ENCODE measurements at regions not wholly inside any gene's neighbourhood (a gene's known extent, or its start where the extent isn't known, plus 50 kb on each side); places are given as distances from the start of the nearest gene placed in this dataset.

GRCh38 chr4:130486186-130486585 lies 1390.2 kb downstream of the C4orf33 start:
- TF ChIP-seq ZNF707 (tag by site-specific recombination; IDR thresholded peaks at IDR 0.05) (no peak), ZNF112 (tag by site-specific recombination; IDR thresholded peaks at IDR 0.05) (no peak), ZNF843 (tag by site-specific recombination; IDR thresholded peaks at IDR 0.05) (no peak), SALL2 (tag by site-specific recombination; IDR thresholded peaks at IDR 0.05; ENCODE audit: borderline replicate concordance) (no peak), ZNF138 (tag by site-specific recombination; IDR thresholded peaks at IDR 0.05; ENCODE audit: borderline replicate concordance) (no peak), ZNF514 (tag by site-specific recombination; IDR thresholded peaks at IDR 0.05) (no peak), ZNF548 (tag by site-specific recombination; IDR thresholded peaks at IDR 0.05) (no peak), ZNF280C (tag by site-specific recombination; IDR thresholded peaks at IDR 0.05) (no peak), ZNF629 (tag by site-specific recombination; IDR thresholded peaks at IDR 0.05) (no peak), KLF17 (tag by site-specific recombination; IDR thresholded peaks at IDR 0.05) (no peak), ZNF776 (tag by site-specific recombination; IDR thresholded peaks at IDR 0.05; ENCODE audit: borderline replicate concordance) (no peak), ZBTB1 (tag by site-specific recombination; IDR thresholded peaks at IDR 0.05) (no peak), HOXD13 (CRISPR knock-in tag; IDR thresholded peaks at IDR 0.05; ENCODE audit: borderline replicate concordance) (no peak)
- Histone ChIP-seq H3K4me1 (ENCODE audit: control insufficient read depth, insufficient read depth, low read length) (no peaks in the 10 kb centered on the region), H3K27ac (ENCODE audit: extremely low read depth, low read depth, low read length) (no peak overlapping the region), H3K4me3 (ENCODE audit: low read depth, low read length) (no peak overlapping the region), H3K9me3 (ENCODE audit: control insufficient read depth, insufficient read depth, low read depth, low read length) (no peaks in the 10 kb centered on the region), H3K36me3 (ENCODE audit: control insufficient read depth in 2 of 2, insufficient read depth in 1 of 2, low read length in 2 of 2) (no peaks in the 10 kb centered on the region)
- ChIA-PET CTCF (no interaction called here), POLR2A (no interaction called here)

GRCh38 chr4:130486841-130487240 lies 1390.9 kb downstream of the C4orf33 start:
- no peak overlapping the region for H3K4me3 ChIP-seq (ENCODE audit: low read depth, low read length)
- H3K36me3 ChIP-seq (ENCODE audit: control insufficient read depth in 2 of 2, insufficient read depth in 1 of 2, low read length in 2 of 2) = no peaks in the 10 kb centered on the region
- CTCF ChIA-PET = no interaction called here
- POLR2A ChIA-PET = no interaction called here
- no peak overlapping the region for H3K27ac ChIP-seq (ENCODE audit: extremely low read depth, low read depth, low read length)
- no peaks in the 10 kb centered on the region for H3K4me1 ChIP-seq (ENCODE audit: control insufficient read depth, insufficient read depth, low read length)
- H3K9me3 ChIP-seq (ENCODE audit: control insufficient read depth, insufficient read depth, low read depth, low read length) = no peaks in the 10 kb centered on the region
- TF ChIP-seq ZFP3 (tag by site-specific recombination; IDR thresholded peaks at IDR 0.05; ENCODE audit: low read depth) = no peak
- TF ChIP-seq ZNF624 (tag by site-specific recombination; IDR thresholded peaks at IDR 0.05) = no peak
- no peak for TF ChIP-seq ZFHX2 (tag by site-specific recombination; conservative IDR thresholded peaks at IDR 0.05)
- TF ChIP-seq EGR2 (tag by site-specific recombination; IDR thresholded peaks at IDR 0.05; ENCODE audit: low read depth) = no peak
- TF ChIP-seq TSHZ1 (tag by site-specific recombination; IDR thresholded peaks at IDR 0.05; ENCODE audit: borderline replicate concordance) = no peak
- no peak for TF ChIP-seq ZNF423 (tag by site-specific recombination; IDR thresholded peaks at IDR 0.05)
- no peak for TF ChIP-seq ZNF777 (tag by site-specific recombination; IDR thresholded peaks at IDR 0.05; ENCODE audit: borderline replicate concordance)
- no peak for TF ChIP-seq GLI2 (tag by site-specific recombination; IDR thresholded peaks at IDR 0.05; ENCODE audit: borderline replicate concordance, low read depth)
- no peak for TF ChIP-seq GFI1B (tag by site-specific recombination; IDR thresholded peaks at IDR 0.05)
- no peak for TF ChIP-seq HOXD13 (CRISPR knock-in tag; IDR thresholded peaks at IDR 0.05; ENCODE audit: borderline replicate concordance)
- TF ChIP-seq ZNF830 (tag by site-specific recombination; IDR thresholded peaks at IDR 0.05; ENCODE audit: low read depth) = no peak
- no peak for TF ChIP-seq ZNF280C (tag by site-specific recombination; IDR thresholded peaks at IDR 0.05)

All from HEK293 (cell line).